Activated naive CD4-positive, alpha-beta T cell treated with anti-CD3 and anti-CD28 coated beads, Interleukin-2, amount 10 ng/mL, durations not matched to agents 7 days and 5 days (primary cell): ENCODE measurements at regions not wholly inside any gene's neighbourhood (a gene's known extent, or its start where the extent isn't known, plus 50 kb on each side); places are given as distances from the start of the nearest gene placed in this dataset.

ENCODE experiments used
- CTCF ChIA-PET: fragments of 350-600 bp; sonication (Branson Sonifier 250); formaldehyde crosslinking; loops from one replicate; lab custom pipeline; 2021; ENCODE audit warnings: antibody characterized with exemption; lab: Charles Lee
- DNase-seq: peaks from one replicate; pipeline ENCODE4 v3.0.0-alpha.2; 2020
- H3K27ac Mint-ChIP-seq: one replicate; pipeline ENCODE4 v1.8.0; 2021; ENCODE audit warnings: mild to moderate bottlenecking, moderate library complexity, mixed read lengths
- H3K27me3 Mint-ChIP-seq: one replicate; pipeline ENCODE4 v1.8.0; 2021; ENCODE audit warnings: mild to moderate bottlenecking, mixed read lengths
- H3K36me3 Mint-ChIP-seq: one replicate; pipeline ENCODE4 v1.8.0; 2021; ENCODE audit warnings: mixed read lengths
- H3K4me1 Mint-ChIP-seq: one replicate; pipeline ENCODE4 v1.8.0; 2021; ENCODE audit warnings: mixed read lengths
- H3K4me3 Mint-ChIP-seq: one replicate; pipeline ENCODE4 v1.8.0; 2021; ENCODE audit warnings: mild to moderate bottlenecking, moderate library complexity, mixed read lengths
- H3K9me3 Mint-ChIP-seq: one replicate; pipeline ENCODE4 v1.8.0; 2021; ENCODE audit warnings: mixed read lengths

- Mint-ChIP-seq H3K4me3 (no peak overlapping the region), H3K9me3 (no peaks in the 10 kb centered on the region), H3K27ac (no peak overlapping the region), H3K4me1 (no peaks in the 10 kb centered on the region), H3K27me3 (no peaks in the 10 kb centered on the region), H3K36me3 (no peaks in the 10 kb centered on the region)
- CTCF ChIA-PET, result interaction anchor here (1.3 kb wide), 1 partner anchor 10 kb away, joined by 3 read pairs; no protein-coding TSS in a partner anchor
- no peak for DNase-seq
Measured at GRCh38 chr4:104870495-104871233, 276.0 kb upstream of the TET2 start.

- Mint-ChIP-seq H3K36me3 (no peaks in the 10 kb centered on the region), H3K9me3 (no peaks in the 10 kb centered on the region), H3K27ac (peak overlapping the region; percentile 81), H3K4me3 (no peak overlapping the region), H3K4me1 (peaks cover 31% of the 10 kb centered on the region), H3K27me3 (no peaks in the 10 kb centered on the region)
- CTCF ChIA-PET, result interaction anchor here (1.5 kb wide), 1 partner anchor 19 kb away, joined by 3 read pairs; no protein-coding TSS in a partner anchor
- DNase-seq, result no peak
Measured at GRCh38 chr4:104878936-104879335, 267.7 kb upstream of the TET2 start.

- DNase-seq, result no peak
- peaks cover 2% of the 10 kb centered on the region for H3K9me3 Mint-ChIP-seq
- peaks cover 3% of the 10 kb centered on the region for H3K27me3 Mint-ChIP-seq
- H3K4me1 Mint-ChIP-seq, result peaks cover 31% of the 10 kb centered on the region
- peak overlapping the region; percentile 27 for H3K4me3 Mint-ChIP-seq
- H3K36me3 Mint-ChIP-seq, result no peaks in the 10 kb centered on the region
- CTCF ChIA-PET, result no interaction called here
- peak overlapping the region; percentile 81 for H3K27ac Mint-ChIP-seq
Measured at GRCh38 chr4:104879367-104879766, 267.3 kb upstream of the TET2 start.

GRCh38 chr4:104879854-104880253, 266.8 kb upstream of the TET2 start:
- peaks cover 31% of the 10 kb centered on the region for H3K4me1 Mint-ChIP-seq
- CTCF ChIA-PET, result no interaction called here
- H3K27ac Mint-ChIP-seq, result no peak overlapping the region
- no peak overlapping the region for H3K4me3 Mint-ChIP-seq
- peaks cover 4% of the 10 kb centered on the region for H3K9me3 Mint-ChIP-seq
- peaks cover 7% of the 10 kb centered on the region for H3K27me3 Mint-ChIP-seq
- no peaks in the 10 kb centered on the region for H3K36me3 Mint-ChIP-seq
- DNase-seq, result no peak

- Mint-ChIP-seq H3K36me3 (no peaks in the 10 kb centered on the region), H3K27me3 (peaks cover 7% of the 10 kb centered on the region), H3K4me1 (peaks cover 31% of the 10 kb centered on the region), H3K27ac (no peak overlapping the region), H3K9me3 (peaks cover 4% of the 10 kb centered on the region), H3K4me3 (no peak overlapping the region)
- CTCF ChIA-PET, result interaction anchor here (0.8 kb wide), 1 partner anchor 48 kb away, joined by 4 read pairs; no protein-coding TSS in a partner anchor
- no peak for DNase-seq
Measured at GRCh38 chr4:104881136-104881886, 265.4 kb upstream of the TET2 start.

- Mint-ChIP-seq H3K36me3 (no peaks in the 10 kb centered on the region), H3K4me1 (peaks cover 12% of the 10 kb centered on the region), H3K9me3 (peaks cover 2% of the 10 kb centered on the region), H3K4me3 (no peak overlapping the region), H3K27me3 (no peaks in the 10 kb centered on the region), H3K27ac (no peak overlapping the region)
- CTCF ChIA-PET, result no interaction called here
- DNase-seq, result no peak
Measured at GRCh38 chr4:104890598-104891275, 255.9 kb upstream of the TET2 start.

- H3K4me1 Mint-ChIP-seq, result no peaks in the 10 kb centered on the region
- CTCF ChIA-PET, result no interaction called here
- H3K36me3 Mint-ChIP-seq, result no peaks in the 10 kb centered on the region
- DNase-seq, result no peak
- peaks cover 4% of the 10 kb centered on the region for H3K27me3 Mint-ChIP-seq
- H3K9me3 Mint-ChIP-seq, result peaks cover 8% of the 10 kb centered on the region
- H3K27ac Mint-ChIP-seq, result no peak overlapping the region
- no peak overlapping the region for H3K4me3 Mint-ChIP-seq
Measured at GRCh38 chr4:104896660-104897645, 249.7 kb upstream of the TET2 start.

- no peaks in the 10 kb centered on the region for H3K4me1 Mint-ChIP-seq
- CTCF ChIA-PET, result no interaction called here
- peaks cover 6% of the 10 kb centered on the region for H3K9me3 Mint-ChIP-seq
- H3K4me3 Mint-ChIP-seq, result no peak overlapping the region
- no peaks in the 10 kb centered on the region for H3K36me3 Mint-ChIP-seq
- no peak overlapping the region for H3K27ac Mint-ChIP-seq
- DNase-seq, result no peak
- peaks cover 4% of the 10 kb centered on the region for H3K27me3 Mint-ChIP-seq
Measured at GRCh38 chr4:104899863-104900262, 246.8 kb upstream of the TET2 start.

- DNase-seq, result no peak
- H3K4me3 Mint-ChIP-seq, result no peak overlapping the region
- H3K27ac Mint-ChIP-seq, result no peak overlapping the region
- no peaks in the 10 kb centered on the region for H3K4me1 Mint-ChIP-seq
- CTCF ChIA-PET, result interaction anchor here (1.1 kb wide), 1 partner anchor 9 kb away, joined by 3 read pairs; no protein-coding TSS in a partner anchor
- H3K9me3 Mint-ChIP-seq, result peaks cover 6% of the 10 kb centered on the region
- peaks cover 7% of the 10 kb centered on the region for H3K27me3 Mint-ChIP-seq
- H3K36me3 Mint-ChIP-seq, result no peaks in the 10 kb centered on the region
Measured at GRCh38 chr4:104901438-104901837, 245.2 kb upstream of the TET2 start.

- H3K9me3 Mint-ChIP-seq, result peaks cover 6% of the 10 kb centered on the region
- CTCF ChIA-PET, result interaction anchor here (1.1 kb wide), 1 partner anchor 10 kb away, joined by 3 read pairs; no protein-coding TSS in a partner anchor
- no peaks in the 10 kb centered on the region for H3K4me1 Mint-ChIP-seq
- no peak overlapping the region for H3K27ac Mint-ChIP-seq
- H3K4me3 Mint-ChIP-seq, result no peak overlapping the region
- no peaks in the 10 kb centered on the region for H3K36me3 Mint-ChIP-seq
- no peak for DNase-seq
- H3K27me3 Mint-ChIP-seq, result peaks cover 10% of the 10 kb centered on the region
Measured at GRCh38 chr4:104901961-104902605, 244.6 kb upstream of the TET2 start.

- no peak overlapping the region for H3K27ac Mint-ChIP-seq
- DNase-seq, result no peak
- H3K9me3 Mint-ChIP-seq, result no peaks in the 10 kb centered on the region
Measured at GRCh38 chr4:104905065-104905464, 241.6 kb upstream of the TET2 start.

GRCh38 chr4:104905546-104905945, 241.1 kb upstream of the TET2 start:
- CTCF ChIA-PET, result interaction anchor here (1.1 to 1.3 kb wide), 2 partner anchors 12 to 25 kb away, joined by 3 to 4 read pairs; no protein-coding TSS in a partner anchor
- Mint-ChIP-seq H3K4me1 (no peaks in the 10 kb centered on the region), H3K4me3 (no peak overlapping the region), H3K9me3 (no peaks in the 10 kb centered on the region), H3K27ac (no peak overlapping the region), H3K36me3 (no peaks in the 10 kb centered on the region), H3K27me3 (peaks cover 10% of the 10 kb centered on the region)
- no peak for DNase-seq

More at GRCh38 chr4:104905065-104905464, 241.6 kb upstream of the TET2 start:
- Mint-ChIP-seq H3K4me1 (no peaks in the 10 kb centered on the region), H3K27me3 (peaks cover 10% of the 10 kb centered on the region), H3K4me3 (no peak overlapping the region), H3K36me3 (no peaks in the 10 kb centered on the region)
- CTCF ChIA-PET, result interaction anchor here (1.3 kb wide), 1 partner anchor 25 kb away, joined by 3 read pairs; no protein-coding TSS in a partner anchor

GRCh38 chr4:104906276-104906675, 240.4 kb upstream of the TET2 start:
- CTCF ChIA-PET, result interaction anchor here (1.1 to 1.3 kb wide), 2 partner anchors 13 to 24 kb away, joined by 3 to 4 read pairs; no protein-coding TSS in a partner anchor
- no peaks in the 10 kb centered on the region for H3K4me1 Mint-ChIP-seq

More at GRCh38 chr4:104906276-104906675, 240.4 kb upstream of the TET2 start:
- no peak for DNase-seq
- H3K4me3 Mint-ChIP-seq, result no peak overlapping the region
- no peaks in the 10 kb centered on the region for H3K36me3 Mint-ChIP-seq
- H3K27me3 Mint-ChIP-seq, result peaks cover 13% of the 10 kb centered on the region
- no peak overlapping the region for H3K27ac Mint-ChIP-seq
- no peaks in the 10 kb centered on the region for H3K9me3 Mint-ChIP-seq
